ENCODE measurements at regions not wholly inside any gene's neighbourhood (a gene's known extent, or its start where the extent isn't known, plus 50 kb on each side); places are given as distances from the start of the nearest gene placed in this dataset.
"Not testable (repeated sequence)": the region's sequence is repeated elsewhere in the genome, so short reads cannot be mapped to it uniquely, and the experiment has no call there.

GRCh38 chr5:92328584-92329259 is 945.6 kb upstream of the ARRDC3 start:
- Histone ChIP-seq H3K27me3 (ENCODE audit: control insufficient read depth, insufficient read depth, low read length) (no peaks in the 10 kb centered on the region), H3K4me3 (ENCODE audit: low read depth, low read length) (no peak overlapping the region), H3K36me3 (ENCODE audit: control insufficient read depth, insufficient read depth, low read length) (no peaks in the 10 kb centered on the region)
- CTCF ChIA-PET = no interaction called here
- DNase-seq (ENCODE audit: low read depth) = no peak
- POLR2A ChIA-PET = no interaction called here
- TF ChIP-seq, protein P1, sequence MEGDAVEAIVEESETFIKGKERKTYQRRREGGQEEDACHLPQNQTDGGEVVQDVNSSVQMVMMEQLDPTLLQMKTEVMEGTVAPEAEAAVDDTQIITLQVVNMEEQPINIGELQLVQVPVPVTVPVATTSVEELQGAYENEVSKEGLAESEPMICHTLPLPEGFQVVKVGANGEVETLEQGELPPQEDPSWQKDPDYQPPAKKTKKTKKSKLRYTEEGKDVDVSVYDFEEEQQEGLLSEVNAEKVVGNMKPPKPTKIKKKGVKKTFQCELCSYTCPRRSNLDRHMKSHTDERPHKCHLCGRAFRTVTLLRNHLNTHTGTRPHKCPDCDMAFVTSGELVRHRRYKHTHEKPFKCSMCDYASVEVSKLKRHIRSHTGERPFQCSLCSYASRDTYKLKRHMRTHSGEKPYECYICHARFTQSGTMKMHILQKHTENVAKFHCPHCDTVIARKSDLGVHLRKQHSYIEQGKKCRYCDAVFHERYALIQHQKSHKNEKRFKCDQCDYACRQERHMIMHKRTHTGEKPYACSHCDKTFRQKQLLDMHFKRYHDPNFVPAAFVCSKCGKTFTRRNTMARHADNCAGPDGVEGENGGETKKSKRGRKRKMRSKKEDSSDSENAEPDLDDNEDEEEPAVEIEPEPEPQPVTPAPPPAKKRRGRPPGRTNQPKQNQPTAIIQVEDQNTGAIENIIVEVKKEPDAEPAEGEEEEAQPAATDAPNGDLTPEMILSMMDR (IDR thresholded peaks at IDR 0.05; ENCODE audit: insufficient read depth, low read depth, low read length) = no peak

DNA sequence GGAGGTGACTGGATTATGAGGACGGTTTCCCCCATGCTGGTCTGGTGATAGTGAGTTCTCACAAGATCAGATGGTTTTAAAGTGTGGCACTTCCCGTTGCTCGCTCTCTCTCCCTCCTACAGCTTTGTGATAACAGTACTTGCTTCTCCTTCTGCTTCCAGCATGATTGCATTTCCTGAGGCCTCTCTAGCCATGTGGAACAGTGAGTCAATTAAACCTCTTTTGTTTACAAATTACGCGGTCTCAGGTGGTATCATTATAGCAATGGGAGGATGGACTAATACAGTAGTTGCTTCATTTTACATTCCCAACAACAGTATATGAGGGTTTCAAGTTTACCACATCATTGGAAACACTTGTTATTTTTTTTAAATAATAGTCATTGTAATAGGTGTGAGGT is 937.3 kb upstream of the ARRDC3 start:
- POLR2A ChIA-PET = no interaction called here
- no peaks in the 10 kb centered on the region for H3K27me3 ChIP-seq (ENCODE audit: control insufficient read depth, insufficient read depth, low read length)
- no peak for DNase-seq (ENCODE audit: low read depth)
- CTCF ChIA-PET = no interaction called here
- TF ChIP-seq, protein P1 (IDR thresholded peaks at IDR 0.05; ENCODE audit: insufficient read depth, low read depth, low read length) = no peak
- H3K36me3 ChIP-seq (ENCODE audit: control insufficient read depth, insufficient read depth, low read length) = no peaks in the 10 kb centered on the region
- H3K4me3 ChIP-seq (ENCODE audit: low read depth, low read length) = no peak overlapping the region

DNA sequence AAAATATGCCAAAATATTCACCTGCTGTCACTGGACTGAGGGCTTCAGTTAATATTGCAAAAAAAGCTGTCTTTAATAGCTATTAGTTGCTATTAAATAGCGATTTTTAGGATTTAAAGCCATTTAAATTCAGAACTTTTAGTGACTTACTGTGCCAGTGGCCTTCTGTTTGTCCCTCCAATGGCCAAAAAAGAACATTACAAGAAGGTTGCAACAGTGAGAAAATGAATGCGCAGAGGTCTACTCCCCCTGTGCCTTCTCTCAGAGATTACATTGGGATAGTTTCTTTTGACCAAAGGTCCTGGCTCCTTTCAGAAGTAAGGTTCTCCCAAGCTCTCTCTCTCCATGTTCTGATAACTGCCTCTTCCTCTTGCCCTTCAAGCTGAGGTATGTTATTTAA is 930.3 kb upstream of the ARRDC3 start:
- no peaks in the 10 kb centered on the region for H3K27me3 ChIP-seq (ENCODE audit: control insufficient read depth, insufficient read depth, low read length)
- ChIA-PET POLR2A (no interaction called here), CTCF (no interaction called here)
- DNase-seq (ENCODE audit: low read depth) = no peak
- H3K36me3 ChIP-seq (ENCODE audit: control insufficient read depth, insufficient read depth, low read length) = no peaks in the 10 kb centered on the region
- TF ChIP-seq, protein P1 (IDR thresholded peaks at IDR 0.05; ENCODE audit: insufficient read depth, low read depth, low read length) = no peak
- H3K4me3 ChIP-seq (ENCODE audit: low read depth, low read length) = no peak overlapping the region

DNA sequence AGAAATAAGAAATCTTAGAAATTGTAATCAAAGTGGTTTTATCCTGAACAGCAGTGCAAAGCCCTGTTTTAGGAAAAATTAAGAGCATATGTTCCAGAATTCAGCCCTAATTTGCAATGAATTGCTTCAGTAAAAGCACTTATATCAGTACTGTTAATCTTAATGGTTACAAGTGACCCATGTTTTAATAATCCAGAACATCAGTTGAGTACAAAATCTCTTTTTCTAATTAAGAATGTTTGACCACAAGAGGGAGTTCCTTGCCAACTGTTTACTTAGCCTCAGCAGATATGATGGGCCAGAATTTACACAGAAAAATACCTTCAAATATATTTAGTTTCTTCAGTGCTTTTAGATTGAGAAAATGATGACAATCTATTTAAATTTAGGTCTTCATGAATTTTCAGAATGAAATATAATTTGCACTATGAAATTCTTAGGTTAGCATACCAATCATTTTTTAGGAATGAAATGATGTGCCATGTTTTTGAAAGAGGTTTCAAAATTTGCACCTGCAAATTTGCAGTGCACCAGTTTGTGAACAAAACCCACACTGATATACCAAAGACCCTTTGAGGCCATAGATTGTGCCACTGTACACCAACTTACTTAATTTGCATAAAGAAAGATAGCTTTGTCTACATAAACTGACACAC is 926.3 kb upstream of the ARRDC3 start:
- CTCF ChIA-PET = interaction anchor here (0.6 kb wide), 1 partner anchor 15 kb away, joined by 3 read pairs; no protein-coding TSS in a partner anchor
- TF ChIP-seq, protein P1 (IDR thresholded peaks at IDR 0.05; ENCODE audit: insufficient read depth, low read depth, low read length) = peak; percentile 54
- Histone ChIP-seq H3K27me3 (ENCODE audit: control insufficient read depth, insufficient read depth, low read length) (no peaks in the 10 kb centered on the region), H3K36me3 (ENCODE audit: control insufficient read depth, insufficient read depth, low read length) (no peaks in the 10 kb centered on the region), H3K4me3 (ENCODE audit: low read depth, low read length) (no peak overlapping the region)
- DNase-seq (ENCODE audit: low read depth) = peak; percentile 42
- POLR2A ChIA-PET = no interaction called here

DNA sequence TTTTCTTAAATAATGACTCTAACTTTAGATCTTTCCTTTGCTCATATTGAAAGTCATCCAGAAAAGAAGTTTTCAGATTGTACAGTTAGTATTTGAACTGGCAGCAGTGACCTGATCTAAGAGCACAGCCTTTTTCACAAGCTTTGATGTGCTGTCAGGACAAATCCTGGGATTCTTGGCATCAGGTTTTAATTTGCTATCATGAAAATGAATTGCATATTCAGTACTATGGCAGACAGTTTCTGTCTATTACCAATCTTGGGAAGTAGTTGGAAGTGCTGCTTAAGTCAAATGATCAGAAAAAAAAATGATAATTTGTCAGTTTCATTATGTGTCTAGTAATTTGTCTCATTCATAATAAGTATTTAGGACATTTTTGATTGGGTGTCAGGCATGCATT is 925.6 kb upstream of the ARRDC3 start:
- no peak for DNase-seq (ENCODE audit: low read depth)
- no peak overlapping the region for H3K4me3 ChIP-seq (ENCODE audit: low read depth, low read length)
- TF ChIP-seq, protein P1 (IDR thresholded peaks at IDR 0.05; ENCODE audit: insufficient read depth, low read depth, low read length) = no peak
- no peaks in the 10 kb centered on the region for H3K27me3 ChIP-seq (ENCODE audit: control insufficient read depth, insufficient read depth, low read length)
- POLR2A ChIA-PET = interaction anchor here (0.6 kb wide), 1 partner anchor 27 kb away, joined by 7 read pairs; no protein-coding TSS in a partner anchor
- no peaks in the 10 kb centered on the region for H3K36me3 ChIP-seq (ENCODE audit: control insufficient read depth, insufficient read depth, low read length)
- CTCF ChIA-PET = interaction anchor here (0.7 kb wide), 1 partner anchor 217 kb away, joined by 3 read pairs; no protein-coding TSS in a partner anchor

GRCh38 chr5:92302356-92302755 is 919.2 kb upstream of the ARRDC3 start:
- CTCF ChIA-PET; POLR2A ChIA-PET; H3K36me3 ChIP-seq (ENCODE audit: control insufficient read depth, insufficient read depth, low read length); DNase-seq (ENCODE audit: low read depth); H3K4me3 ChIP-seq (ENCODE audit: low read depth, low read length); H3K27me3 ChIP-seq (ENCODE audit: control insufficient read depth, insufficient read depth, low read length): not testable (repeated sequence)
